ENCODE measurements at regions not wholly inside any gene's neighbourhood (a gene's known extent, or its start where the extent isn't known, plus 50 kb on each side); places are given as distances from the start of the nearest gene placed in this dataset.

DNA sequence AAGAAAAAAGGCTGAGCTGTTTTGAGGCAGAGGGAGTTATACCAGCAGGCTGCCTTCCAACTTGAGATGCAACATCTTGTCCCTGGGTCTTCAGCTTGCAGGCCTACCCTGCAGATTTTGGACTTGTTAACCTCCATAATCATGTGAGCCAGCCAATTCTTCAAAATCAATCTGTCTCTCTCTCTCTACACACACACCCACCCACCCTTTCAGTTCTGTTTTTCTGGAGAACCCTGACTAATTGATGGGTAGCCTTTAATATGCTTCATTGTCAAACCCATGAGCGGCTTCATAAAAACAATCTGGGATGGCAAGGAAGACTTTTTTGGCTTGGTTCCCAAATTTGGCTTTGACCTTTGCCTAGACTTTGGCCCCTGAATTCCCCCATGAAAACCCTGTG is 113.9 kb downstream of the TMX1 start:
- POLR2A ChIA-PET: no interaction called here
- no peaks in the 10 kb centered on the region for H3K4me1 ChIP-seq (ENCODE audit: control insufficient read depth in 1 of 2, insufficient read depth in 2 of 2, low read length in 2 of 2)
- H3K79me2 ChIP-seq (ENCODE audit: insufficient read depth, low read length): no peaks in the 10 kb centered on the region
- H4K20me1 ChIP-seq (ENCODE audit: insufficient read depth): no peaks in the 10 kb centered on the region
- H3K9me2 ChIP-seq (ENCODE audit: insufficient read depth): no peaks in the 10 kb centered on the region
- DNase-seq (ENCODE audit: low read depth, low spot score) (no peak), ATAC-seq (no peak)
- H3K27ac ChIP-seq (ENCODE audit: low read depth, low read length): no peak overlapping the region
- no peak overlapping the region for H3K4me3 ChIP-seq (replicated peaks in 1 of 2; ENCODE audit: low read depth in 1 of 2, low read length in 2 of 2)
- TF ChIP-seq SRF (IDR thresholded peaks at IDR 0.05; ENCODE audit: low read depth) (no peak), EZH2phosphoT487 (IDR thresholded peaks at IDR 0.05; ENCODE audit: borderline replicate concordance) (no peak), ELF1 (IDR thresholded peaks at IDR 0.05; ENCODE audit: borderline replicate concordance, low read depth) (no peak), SIN3A (IDR thresholded peaks at IDR 0.05; ENCODE audit: low read depth) (no peak), ZNF274 (IDR thresholded peaks at IDR 0.05; ENCODE audit: low read depth, low read length) (no peak), YY1 (IDR thresholded peaks at IDR 0.05; ENCODE audit: extremely low read depth, insufficient replicate concordance, low read depth, low read length) (no peak), POLR2A (IDR thresholded peaks at IDR 0.05; ENCODE audit: borderline replicate concordance, extremely low read depth, insufficient read depth, insufficient read length) (no peak)
- TF ChIP-seq, protein P1, sequence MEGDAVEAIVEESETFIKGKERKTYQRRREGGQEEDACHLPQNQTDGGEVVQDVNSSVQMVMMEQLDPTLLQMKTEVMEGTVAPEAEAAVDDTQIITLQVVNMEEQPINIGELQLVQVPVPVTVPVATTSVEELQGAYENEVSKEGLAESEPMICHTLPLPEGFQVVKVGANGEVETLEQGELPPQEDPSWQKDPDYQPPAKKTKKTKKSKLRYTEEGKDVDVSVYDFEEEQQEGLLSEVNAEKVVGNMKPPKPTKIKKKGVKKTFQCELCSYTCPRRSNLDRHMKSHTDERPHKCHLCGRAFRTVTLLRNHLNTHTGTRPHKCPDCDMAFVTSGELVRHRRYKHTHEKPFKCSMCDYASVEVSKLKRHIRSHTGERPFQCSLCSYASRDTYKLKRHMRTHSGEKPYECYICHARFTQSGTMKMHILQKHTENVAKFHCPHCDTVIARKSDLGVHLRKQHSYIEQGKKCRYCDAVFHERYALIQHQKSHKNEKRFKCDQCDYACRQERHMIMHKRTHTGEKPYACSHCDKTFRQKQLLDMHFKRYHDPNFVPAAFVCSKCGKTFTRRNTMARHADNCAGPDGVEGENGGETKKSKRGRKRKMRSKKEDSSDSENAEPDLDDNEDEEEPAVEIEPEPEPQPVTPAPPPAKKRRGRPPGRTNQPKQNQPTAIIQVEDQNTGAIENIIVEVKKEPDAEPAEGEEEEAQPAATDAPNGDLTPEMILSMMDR (IDR thresholded peaks at IDR 0.05 in 2 of 3, conservative IDR thresholded peaks at IDR 0.05 in 1 of 3; ENCODE audit: borderline replicate concordance in 1 of 3, insufficient read depth in 1 of 3, low read depth in 2 of 3, low read length in 2 of 3): no peak
- no TSS peak for BruUV-seq (replicated peaks)
- H3K36me3 ChIP-seq (ENCODE audit: control insufficient read depth in 1 of 2, insufficient read depth in 2 of 2, low read length in 2 of 2): peaks cover 5 to 7% of the 10 kb centered on the region in 2 experiments; a peak in 2 of 4 replicates
- intact Hi-C loops (cut with micrococcal nuclease): no loop called here
- H3K9me3 ChIP-seq (ENCODE audit: control insufficient read depth in 1 of 2, insufficient read depth in 1 of 2, low read depth in 1 of 2, low read length in 2 of 2): no peaks in the 10 kb centered on the region
- no peak overlapping the region for H2AFZ ChIP-seq (ENCODE audit: low read depth, low read length, poor library complexity, severe bottlenecking)
- no peak overlapping the region for H3K4me2 ChIP-seq (ENCODE audit: low read length)
- no peaks in the 10 kb centered on the region for H3K27me3 ChIP-seq (ENCODE audit: insufficient read depth, low read length)
- CTCF ChIA-PET: no interaction called here
- RAD21 ChIA-PET (ENCODE audit: low non-redundant PET in 1 of 2, low total read pairs in 2 of 2, uncharacterized antibody in 2 of 2, unreplicated experiment in 2 of 2): no interaction called here
- H3K9ac ChIP-seq (ENCODE audit: low read length): no peak overlapping the region

DNA sequence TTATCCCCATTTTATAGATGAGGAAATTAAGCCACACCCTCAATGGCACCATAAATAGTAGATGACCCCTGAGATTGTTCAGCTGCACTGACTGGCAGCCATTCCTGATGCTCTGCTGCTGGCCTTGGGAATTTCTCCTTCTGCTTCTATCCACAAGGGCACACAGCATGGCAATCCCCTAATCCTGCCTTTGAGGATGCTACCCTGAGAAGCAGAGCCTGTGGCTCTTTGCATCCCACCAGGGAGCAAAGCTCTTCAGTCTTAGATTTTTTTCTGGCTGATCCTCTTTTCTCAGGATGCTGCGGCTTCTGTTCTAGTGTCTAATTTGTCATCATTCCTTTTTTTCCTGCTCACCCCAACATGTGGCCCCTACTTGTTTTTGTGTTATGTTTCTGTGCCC is 114.8 kb downstream of the TMX1 start:
- Histone ChIP-seq H3K27ac (ENCODE audit: low read depth, low read length) (no peak overlapping the region), H3K9ac (ENCODE audit: low read length) (no peak overlapping the region), H2AFZ (ENCODE audit: low read depth, low read length, poor library complexity, severe bottlenecking) (no peak overlapping the region), H4K20me1 (ENCODE audit: insufficient read depth) (no peaks in the 10 kb centered on the region), H3K9me3 (ENCODE audit: control insufficient read depth in 1 of 2, insufficient read depth in 1 of 2, low read depth in 1 of 2, low read length in 2 of 2) (no peaks in the 10 kb centered on the region), H3K4me3 (replicated peaks in 1 of 2; ENCODE audit: low read depth in 1 of 2, low read length in 2 of 2) (no peak overlapping the region), H3K79me2 (ENCODE audit: insufficient read depth, low read length) (no peaks in the 10 kb centered on the region), H3K9me2 (ENCODE audit: insufficient read depth) (no peaks in the 10 kb centered on the region), H3K36me3 (ENCODE audit: control insufficient read depth in 1 of 2, insufficient read depth in 2 of 2, low read length in 2 of 2) (0 out of 4 replicates have a peak, but pooled peaks cover 0 to 6% of the 10 kb centered on the region in 2 experiments), H3K4me2 (ENCODE audit: low read length) (no peak overlapping the region), H3K27me3 (ENCODE audit: insufficient read depth, low read length) (no peaks in the 10 kb centered on the region), H3K4me1 (ENCODE audit: control insufficient read depth in 1 of 2, insufficient read depth in 2 of 2, low read length in 2 of 2) (no peaks in the 10 kb centered on the region)
- no peak for ATAC-seq
- ChIA-PET POLR2A (no interaction called here), CTCF (no interaction called here), RAD21 (ENCODE audit: low non-redundant PET in 1 of 2, low total read pairs in 2 of 2, uncharacterized antibody in 2 of 2, unreplicated experiment in 2 of 2) (interaction anchor here in 1 of 2 experiments (0.6 kb wide), 1 partner anchor 74 kb away, joined by 3 read pairs; no protein-coding TSS in a partner anchor)
- TF ChIP-seq, protein P2, sequence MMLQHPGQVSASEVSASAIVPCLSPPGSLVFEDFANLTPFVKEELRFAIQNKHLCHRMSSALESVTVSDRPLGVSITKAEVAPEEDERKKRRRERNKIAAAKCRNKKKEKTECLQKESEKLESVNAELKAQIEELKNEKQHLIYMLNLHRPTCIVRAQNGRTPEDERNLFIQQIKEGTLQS (IDR thresholded peaks at IDR 0.05): no peak
- TF ChIP-seq EZH2 (IDR thresholded peaks at IDR 0.05) (no peak), POLR2A (IDR thresholded peaks at IDR 0.05; ENCODE audit: borderline replicate concordance, extremely low read depth, insufficient read depth, insufficient read length) (no peak), ZNF274 (IDR thresholded peaks at IDR 0.05; ENCODE audit: low read depth, low read length) (no peak), CEBPB (IDR thresholded peaks at IDR 0.05; ENCODE audit: low read depth) (no peak), ELF1 (IDR thresholded peaks at IDR 0.05; ENCODE audit: borderline replicate concordance, low read depth) (no peak)
- TF ChIP-seq, protein P3, sequence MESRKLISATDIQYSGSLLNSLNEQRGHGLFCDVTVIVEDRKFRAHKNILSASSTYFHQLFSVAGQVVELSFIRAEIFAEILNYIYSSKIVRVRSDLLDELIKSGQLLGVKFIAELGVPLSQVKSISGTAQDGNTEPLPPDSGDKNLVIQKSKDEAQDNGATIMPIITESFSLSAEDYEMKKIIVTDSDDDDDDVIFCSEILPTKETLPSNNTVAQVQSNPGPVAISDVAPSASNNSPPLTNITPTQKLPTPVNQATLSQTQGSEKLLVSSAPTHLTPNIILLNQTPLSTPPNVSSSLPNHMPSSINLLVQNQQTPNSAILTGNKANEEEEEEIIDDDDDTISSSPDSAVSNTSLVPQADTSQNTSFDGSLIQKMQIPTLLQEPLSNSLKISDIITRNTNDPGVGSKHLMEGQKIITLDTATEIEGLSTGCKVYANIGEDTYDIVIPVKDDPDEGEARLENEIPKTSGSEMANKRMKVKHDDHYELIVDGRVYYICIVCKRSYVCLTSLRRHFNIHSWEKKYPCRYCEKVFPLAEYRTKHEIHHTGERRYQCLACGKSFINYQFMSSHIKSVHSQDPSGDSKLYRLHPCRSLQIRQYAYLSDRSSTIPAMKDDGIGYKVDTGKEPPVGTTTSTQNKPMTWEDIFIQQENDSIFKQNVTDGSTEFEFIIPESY (IDR thresholded peaks at IDR 0.05; ENCODE audit: extremely low read depth, insufficient replicate concordance, low read length): no peak
- DNase-seq (ENCODE audit: low read depth, low spot score): no peak
- intact Hi-C loops (cut with micrococcal nuclease): no loop called here
- no TSS peak for BruUV-seq (replicated peaks)
